Kasumi-1 (cell line): ENCODE measurements at regions not wholly inside any gene's neighbourhood (a gene's known extent, or its start where the extent isn't known, plus 50 kb on each side); places are given as distances from the start of the nearest gene placed in this dataset.

Experiments used
- DNase-seq, 2 experiments: peaks; one replicate each; lab custom pipeline; 2025; lab: John Stamatoyannopoulos, UW

- DNase-seq = no peak
Measured at GRCh38 chr5:73311291-73312110, 137.1 kb downstream of the FOXD1 start.

DNA sequence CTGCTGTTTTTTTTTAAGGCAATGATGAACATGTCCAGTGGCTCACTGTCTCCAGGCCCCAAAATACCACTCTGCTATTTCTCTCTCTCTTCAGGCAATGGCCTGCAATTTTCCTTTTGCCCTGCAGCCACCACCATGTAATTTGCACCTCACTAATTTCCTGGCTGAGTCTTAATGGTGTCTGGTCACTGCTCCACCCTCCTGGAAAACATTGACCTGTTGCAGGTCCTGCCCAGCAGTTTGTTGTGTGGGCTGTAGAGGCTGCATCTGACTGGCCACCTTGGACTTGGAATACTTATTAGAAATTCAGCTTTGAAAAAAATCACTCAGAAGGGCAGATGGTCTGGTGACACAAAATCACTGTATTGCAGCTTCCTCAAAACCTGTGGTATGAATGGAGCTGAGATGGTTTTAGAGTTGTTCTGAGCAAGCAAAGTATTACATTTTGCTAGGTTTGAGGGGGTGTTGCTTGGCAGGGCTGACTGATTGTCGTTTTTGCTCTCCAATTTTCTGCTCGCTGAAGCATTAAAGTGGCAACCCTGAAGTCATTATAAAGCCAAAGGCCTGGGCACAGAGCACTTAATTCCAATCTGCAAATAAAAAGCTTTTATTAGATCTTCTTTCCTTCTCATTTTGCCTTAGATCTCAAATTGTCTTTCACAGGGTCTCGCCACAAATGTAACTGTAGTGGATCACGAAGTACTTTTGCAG, 134.8 kb downstream of the TMEM174 start:
- no peak for DNase-seq

- DNase-seq = no peak
Measured at GRCh38 chr5:73306741-73307275, 133.8 kb downstream of the TMEM174 start.

DNA sequence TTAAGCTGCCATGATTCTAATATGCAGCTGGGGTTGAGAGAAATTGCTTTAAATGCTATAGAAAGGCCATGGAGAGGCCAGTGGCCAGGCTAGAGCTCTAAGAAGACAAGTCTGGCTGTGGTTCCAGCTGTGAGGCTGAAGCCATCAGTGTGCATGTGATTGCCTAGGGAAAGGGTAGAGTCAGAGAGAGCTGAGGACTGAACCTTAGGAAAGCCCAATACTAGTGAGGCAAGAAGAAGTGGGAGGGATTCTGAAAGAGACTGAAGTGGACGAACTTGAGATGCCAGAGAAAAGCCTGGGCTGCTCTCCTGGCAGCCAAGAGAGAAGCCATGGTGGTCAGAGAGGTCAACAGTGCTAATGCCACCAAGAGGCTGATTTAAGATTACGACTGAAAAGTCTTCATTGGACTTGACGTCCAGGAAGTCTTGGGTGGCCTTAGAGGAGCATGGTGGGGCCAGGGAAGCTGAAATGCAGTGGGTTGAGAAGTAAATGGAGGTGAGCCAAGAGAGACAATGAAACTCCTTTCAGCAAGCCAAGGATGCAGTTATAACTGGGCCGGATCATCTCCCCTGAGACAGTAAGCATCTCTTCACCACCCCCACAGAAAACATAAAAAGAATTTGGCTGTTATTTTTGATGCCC, 133.2 kb downstream of the TMEM174 start:
- DNase-seq = no peak

GRCh38 chr5:73305386-73305785, 132.4 kb downstream of the TMEM174 start:
- no peak for DNase-seq

GRCh38 chr5:73304381-73304780, 131.4 kb downstream of the TMEM174 start:
- DNase-seq = no peak

- DNase-seq = no peak
Measured at GRCh38 chr5:73303148-73304079, 130.4 kb downstream of the TMEM174 start.

DNA sequence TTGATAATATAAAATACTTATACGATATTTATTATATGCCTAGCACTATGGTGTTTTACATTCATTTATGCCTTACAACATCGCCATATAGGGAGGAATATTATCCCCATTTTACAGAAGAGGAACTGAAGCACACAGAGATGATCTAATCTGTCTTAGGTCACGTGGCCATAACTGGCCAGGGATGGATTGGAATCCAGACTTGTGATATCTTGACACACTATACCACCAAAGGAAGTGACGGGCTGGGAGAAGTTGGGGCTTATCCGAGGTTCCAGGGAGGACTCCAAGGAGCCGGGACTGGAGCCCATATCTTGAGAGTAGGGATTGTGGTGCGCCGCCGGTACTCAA, 129.8 kb downstream of the TMEM174 start:
- no peak for DNase-seq

GRCh38 chr5:73301208-73301901, 128.4 kb downstream of the TMEM174 start:
- no peak for DNase-seq

GRCh38 chr5:73300337-73301207, 127.6 kb downstream of the TMEM174 start:
- no peak for DNase-seq

DNA sequence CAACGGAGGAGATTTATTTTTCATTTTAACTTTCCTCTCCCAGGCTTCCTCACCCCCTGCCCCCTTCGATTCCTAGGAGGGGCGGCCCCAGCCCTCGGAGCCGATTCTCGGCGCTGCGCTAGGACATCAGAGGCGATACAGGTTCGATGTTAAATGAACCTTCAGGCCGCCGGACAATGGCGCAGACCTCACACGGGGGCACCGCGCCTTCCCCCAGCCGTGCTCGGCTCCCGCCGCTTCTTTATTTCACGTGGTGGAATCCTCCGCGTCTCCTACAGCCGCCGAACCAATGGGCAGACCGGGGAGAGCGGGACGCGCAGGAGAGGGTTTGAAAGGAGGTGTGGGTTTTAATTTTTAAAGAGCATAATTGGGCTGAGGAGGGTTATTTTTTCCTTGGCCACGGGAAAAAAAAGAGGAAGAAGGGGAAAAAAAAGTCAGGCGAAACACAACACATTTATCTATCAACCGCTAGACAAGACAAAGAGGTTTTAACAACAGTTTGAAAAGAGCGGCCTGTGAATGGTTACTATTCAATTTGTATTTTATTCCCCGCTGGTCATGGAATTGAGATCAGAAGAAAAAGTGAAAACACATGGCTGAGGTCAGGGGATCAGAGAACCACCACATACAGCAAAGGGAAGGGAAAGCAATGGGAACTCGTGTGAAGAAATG, 126.8 kb downstream of the TMEM174 start:
- no peak for DNase-seq

DNA sequence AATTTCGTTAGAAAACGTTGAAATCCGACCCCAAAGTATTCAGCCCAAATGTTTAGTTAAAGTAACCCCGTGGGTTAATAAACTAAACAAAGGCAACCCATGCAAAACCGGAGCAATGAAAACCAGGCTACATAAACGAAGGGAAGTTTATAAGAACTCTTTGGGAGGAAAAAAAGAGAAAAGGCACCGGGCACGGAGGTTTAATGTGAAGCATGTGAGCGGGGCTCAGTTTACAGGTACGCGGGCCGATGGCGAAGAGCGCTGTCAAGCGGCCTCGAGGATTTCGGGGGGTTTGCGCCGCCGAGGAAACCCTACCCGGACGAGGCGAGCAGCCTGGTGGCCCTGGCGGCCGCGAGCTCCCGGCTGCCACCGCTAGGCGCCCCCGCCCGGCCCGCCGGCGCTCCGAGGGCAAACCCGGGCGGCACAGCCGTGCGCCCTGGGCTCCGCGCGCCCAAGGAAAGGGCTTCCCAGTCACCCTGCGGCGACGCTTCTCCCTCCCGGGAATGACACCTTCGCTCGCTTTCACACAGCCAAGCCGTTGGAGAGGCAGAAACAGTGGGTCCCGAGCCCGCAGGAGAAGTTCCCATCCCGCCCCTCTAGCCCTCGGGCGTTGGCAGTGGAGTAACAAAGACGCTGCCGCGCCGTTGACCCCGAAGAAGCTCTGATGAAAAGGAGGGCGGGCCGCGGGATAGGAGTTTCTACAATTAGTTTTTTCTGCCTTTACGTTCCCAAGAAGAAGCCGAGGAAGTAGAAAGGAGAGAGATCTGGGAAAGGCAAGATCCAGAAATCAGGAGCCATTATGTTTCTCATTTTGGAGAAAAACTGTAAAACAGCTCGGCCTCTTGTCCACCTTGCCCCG, 126.0 kb downstream of the TMEM174 start:
- no peak for DNase-seq

GRCh38 chr5:73298251-73298771, 125.3 kb downstream of the TMEM174 start:
- DNase-seq = no peak

DNA sequence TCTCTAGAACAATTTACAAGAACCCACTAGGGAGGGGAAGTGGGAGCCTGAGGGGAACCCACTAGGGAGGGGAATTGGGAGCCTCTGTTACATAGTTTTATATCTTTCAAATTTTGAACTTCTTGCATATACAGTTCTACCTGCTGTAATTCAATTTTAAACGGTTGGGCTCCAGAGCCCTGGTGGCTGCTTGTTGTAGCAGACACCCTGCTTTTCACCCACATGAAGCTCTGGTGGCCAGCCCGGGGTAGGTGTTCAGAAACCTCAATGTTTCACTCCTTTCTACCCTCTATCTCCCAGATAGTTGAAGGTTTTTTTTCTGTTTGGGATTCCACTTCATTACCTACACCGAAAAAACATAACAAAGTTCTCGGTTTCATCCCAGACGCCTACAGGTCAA, 124.4 kb downstream of the TMEM174 start:
- DNase-seq = no peak

- no peak for DNase-seq
Measured at GRCh38 chr5:73296772-73297171, 123.8 kb downstream of the TMEM174 start.

DNA sequence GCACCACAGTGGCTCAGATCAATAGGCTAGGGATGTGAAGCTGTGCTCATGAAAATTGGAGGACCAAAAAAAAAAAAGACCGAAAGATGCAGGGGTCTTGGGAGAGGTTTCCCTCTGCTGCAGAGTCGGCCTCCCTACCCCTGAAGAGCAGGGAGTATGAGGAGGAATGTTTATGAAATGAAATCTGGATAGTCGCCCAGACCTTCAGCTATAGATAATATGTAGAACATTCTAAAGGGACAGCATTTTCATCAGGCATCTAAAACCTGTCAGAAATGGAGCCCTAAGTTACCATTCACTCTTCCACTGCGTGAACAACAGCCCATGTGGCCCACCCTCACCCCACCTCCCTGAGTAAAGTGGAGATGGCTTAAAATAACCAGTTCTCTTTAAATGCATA, 122.9 kb downstream of the TMEM174 start:
- no peak for DNase-seq

DNA sequence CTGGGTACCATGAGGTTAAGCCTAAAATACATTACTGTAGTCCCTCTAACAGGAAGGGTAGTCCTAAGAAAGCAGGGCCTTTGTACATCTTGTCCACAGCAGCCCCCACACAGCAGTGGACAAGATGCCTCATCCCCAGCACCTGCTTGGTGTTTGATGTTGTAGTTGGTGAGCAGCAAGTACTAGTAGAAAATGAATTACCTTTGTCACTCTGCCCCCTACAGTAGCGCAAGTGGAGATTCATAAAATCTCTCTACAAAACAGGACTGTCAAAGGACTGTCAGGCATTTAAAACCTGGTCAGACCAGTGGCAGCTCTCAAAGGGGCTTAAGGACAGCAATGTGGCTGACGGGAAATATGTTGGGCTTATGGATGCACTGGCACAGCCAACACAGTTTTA, 122.5 kb downstream of the TMEM174 start:
- no peak for DNase-seq

DNA sequence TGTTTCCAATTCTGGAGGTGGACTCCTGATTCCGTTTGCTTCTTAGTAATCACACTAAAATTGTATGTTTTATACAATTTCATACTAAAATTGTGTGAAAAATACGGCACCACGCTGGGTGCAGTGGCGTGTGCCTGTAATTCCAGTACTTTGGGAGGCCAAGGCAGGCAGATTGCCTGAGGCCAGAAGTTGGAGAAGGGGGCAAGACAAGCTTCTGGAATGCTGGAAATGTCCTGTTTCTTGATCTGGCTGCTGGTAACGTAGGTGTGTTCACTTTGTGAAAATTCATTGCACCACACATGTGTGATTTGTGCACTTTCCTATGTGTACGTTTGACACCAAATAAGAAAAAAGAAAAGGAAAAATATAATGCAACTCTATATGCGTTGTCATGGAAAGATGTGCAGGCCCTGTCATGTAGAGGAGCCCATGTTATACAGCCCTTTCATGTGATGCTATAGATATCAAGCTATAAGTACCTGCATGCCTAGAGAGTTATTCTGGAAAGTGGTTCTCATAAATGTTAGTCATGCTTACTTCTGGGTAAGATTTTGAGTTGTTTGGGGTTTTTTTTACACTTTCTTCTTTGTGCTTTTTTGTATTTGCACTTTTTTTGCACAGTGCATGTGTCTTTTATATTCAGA, 119.9 kb downstream of the TMEM174 start:
- no peak for DNase-seq
